GM12891 (cell line): ENCODE measurements at regions not wholly inside any gene's neighbourhood (a gene's known extent, or its start where the extent isn't known, plus 50 kb on each side); places are given as distances from the start of the nearest gene placed in this dataset.

Experiments
- DNase-seq: peaks from one replicate; pipeline ENCODE4 v3.0.0; 2011; ENCODE audit warnings: low spot score; ENCODE audit not compliant: insufficient read length
- FAIRE-seq: peaks from 2 replicates; lab custom pipeline; 2011; peaks lifted over from hg19 to GRCh38; lab: Jason Lieb, UNC
- PAX5 ChIP-seq: IDR thresholded peaks from 2 replicates; pipeline ENCODE4 v1.6.1; 2011; ENCODE audit warnings: low read length, moderate library complexity, mild to moderate bottlenecking; ENCODE audit not compliant: insufficient read depth, severe bottlenecking
- POLR2A ChIP-seq: IDR thresholded peaks from 2 replicates; pipeline ENCODE4 v1.6.1; 2011; ENCODE audit warnings: low read depth, low read length, control low read depth
- POLR2AphosphoS5 ChIP-seq: IDR thresholded peaks from 2 replicates; pipeline ENCODE4 v1.6.1; 2011; ENCODE audit warnings: low read depth, low read length, control low read depth
- POU2F2 ChIP-seq: IDR thresholded peaks from 2 replicates; pipeline ENCODE4 v1.6.1; 2011; ENCODE audit warnings: low read depth, mild to moderate bottlenecking, control low read depth, low read length, moderate library complexity
- SPI1 ChIP-seq: IDR thresholded peaks from 2 replicates; pipeline ENCODE4 v1.6.1; 2011; ENCODE audit warnings: low read depth, low read length, control low read depth
- TAF1 ChIP-seq: IDR thresholded peaks from 2 replicates; pipeline ENCODE4 v1.6.1; 2011; ENCODE audit warnings: low read depth, low read length, control low read depth

- no peak for DNase-seq
- no peak for TF ChIP-seq SPI1
- no peak for TF ChIP-seq TAF1
- no peak for TF ChIP-seq PAX5
- TF ChIP-seq POLR2AphosphoS5, result no peak
- no peak for TF ChIP-seq POU2F2
- TF ChIP-seq POLR2A, result no peak
- FAIRE-seq, result no peak
Measured at GRCh38 chr4:135354876-135355275, 1153.3 kb upstream of the PABPC4L start.

GRCh38 chr4:135353008-135353407 lies 1151.4 kb upstream of the PABPC4L start:
- FAIRE-seq, result no peak
- no peak for DNase-seq
- no peak for TF ChIP-seq POLR2AphosphoS5
- no peak for TF ChIP-seq POU2F2
- TF ChIP-seq PAX5, result no peak
- no peak for TF ChIP-seq POLR2A
- TF ChIP-seq SPI1, result no peak
- TF ChIP-seq TAF1, result no peak

DNA sequence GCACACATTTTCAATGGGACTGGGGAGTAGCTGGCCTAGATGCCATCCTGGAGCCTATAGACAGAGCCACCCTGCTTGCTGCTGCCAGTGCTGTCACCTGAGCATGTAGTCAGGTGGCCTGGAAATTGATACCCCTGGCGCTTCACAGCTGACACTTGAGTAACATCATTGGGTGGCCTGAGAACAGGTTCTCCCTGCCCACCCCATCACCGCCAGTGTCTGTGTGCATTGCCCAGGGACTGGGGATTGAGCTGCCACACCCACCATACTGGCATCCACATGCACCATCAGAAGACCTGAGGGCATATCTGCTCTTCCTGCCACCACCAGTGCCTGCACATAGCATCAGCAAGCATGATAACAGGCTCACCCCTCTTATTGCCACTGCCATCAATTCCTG lies 1142.9 kb upstream of the PABPC4L start:
- TF ChIP-seq SPI1, result no peak
- FAIRE-seq (no peak), DNase-seq (no peak)

DNA sequence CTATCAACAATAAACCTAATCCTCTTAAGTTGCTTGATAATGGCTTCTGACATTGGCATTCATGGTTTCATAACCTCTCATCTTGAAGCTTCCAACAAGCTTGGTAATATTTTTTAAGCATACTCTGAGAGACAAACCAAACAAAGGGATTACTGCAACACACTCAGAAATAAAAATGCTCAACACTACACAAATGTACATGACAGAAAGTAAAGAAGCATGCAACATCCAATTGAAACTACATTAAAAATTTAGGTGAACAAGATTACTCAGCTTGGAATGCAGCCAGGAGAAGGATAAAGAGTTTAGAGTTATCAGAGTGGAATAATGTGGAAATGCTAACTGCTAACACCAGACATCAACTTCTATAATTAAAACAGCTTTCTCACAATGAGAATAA lies 1136.6 kb upstream of the PABPC4L start:
- FAIRE-seq, result no peak
- TF ChIP-seq POLR2AphosphoS5 (no peak), POLR2A (no peak), POU2F2 (no peak), PAX5 (no peak), TAF1 (no peak), SPI1 (no peak)
- DNase-seq, result no peak

DNA sequence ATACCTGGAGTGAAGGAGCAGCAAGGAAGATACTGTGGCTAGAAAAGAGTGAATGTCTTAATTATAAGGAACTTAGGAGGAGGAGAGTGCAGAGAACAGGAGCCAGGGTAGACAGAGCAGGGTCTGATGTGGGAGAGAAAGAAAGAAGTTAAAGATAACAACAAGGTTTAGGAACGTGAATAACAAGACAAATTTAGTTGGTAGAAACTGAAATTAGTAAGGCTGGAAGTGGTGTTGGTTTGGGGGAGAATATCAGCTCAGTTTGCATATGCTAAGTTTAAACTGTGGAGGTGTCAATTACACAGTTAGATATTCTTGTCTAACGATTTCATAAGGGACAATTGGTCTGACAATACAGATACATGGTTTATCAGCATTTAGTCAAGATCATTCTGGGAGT lies 1123.7 kb upstream of the PABPC4L start:
- TF ChIP-seq SPI1, result no peak
- TF ChIP-seq POLR2A, result no peak
- no peak for TF ChIP-seq POU2F2
- TF ChIP-seq TAF1, result no peak
- no peak for TF ChIP-seq POLR2AphosphoS5
- FAIRE-seq (no peak), DNase-seq (no peak)

DNA sequence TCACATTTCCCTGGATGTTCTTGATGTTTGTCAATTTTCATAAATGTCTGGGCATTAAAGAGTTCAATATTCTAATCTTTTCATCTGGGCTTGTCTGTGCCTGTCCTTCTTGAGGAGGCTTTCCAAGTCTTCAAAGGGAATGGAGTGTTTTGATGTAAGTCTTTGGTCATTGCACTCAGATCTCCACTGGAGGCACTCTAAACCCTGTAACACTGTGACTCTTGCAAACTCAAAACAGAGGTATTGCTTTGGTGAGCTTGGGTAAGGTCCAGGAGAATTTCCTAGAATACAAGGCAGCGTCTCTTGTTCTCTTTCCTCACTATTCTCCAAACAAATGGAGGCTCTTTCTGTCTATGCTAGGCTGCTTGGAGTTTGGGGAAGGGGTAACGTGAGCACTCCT lies 1118.1 kb upstream of the PABPC4L start:
- DNase-seq, result no peak
- no peak for TF ChIP-seq SPI1
- no peak for TF ChIP-seq POLR2AphosphoS5
- no peak for FAIRE-seq

GRCh38 chr4:135316266-135316779 lies 1114.7 kb upstream of the PABPC4L start:
- DNase-seq (no peak), FAIRE-seq (no peak)
- no peak for TF ChIP-seq TAF1
- no peak for TF ChIP-seq POLR2AphosphoS5
- TF ChIP-seq POU2F2, result no peak
- no peak for TF ChIP-seq PAX5
- TF ChIP-seq SPI1, result no peak
- TF ChIP-seq POLR2A, result no peak

DNA sequence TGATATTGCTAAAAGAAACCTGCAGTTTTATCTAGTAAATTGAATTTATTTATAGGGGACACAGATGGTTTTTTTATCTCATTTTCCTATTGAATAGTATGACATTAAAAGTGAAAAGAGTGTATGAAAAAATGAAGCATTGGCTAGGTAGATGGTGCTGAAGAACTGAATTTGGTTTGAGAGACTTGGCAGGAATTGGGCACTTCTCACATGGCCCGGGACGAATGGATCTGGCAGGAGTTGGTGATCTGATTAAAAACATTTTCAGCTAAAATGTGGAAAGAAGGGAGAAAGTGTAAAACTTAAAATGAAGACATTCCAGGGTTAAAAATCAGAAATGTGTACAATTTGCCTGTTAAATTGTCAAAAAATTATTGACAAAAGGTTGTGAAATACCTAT lies 1088.5 kb upstream of the PABPC4L start:
- DNase-seq, result no peak
- no peak for FAIRE-seq
- TF ChIP-seq TAF1, result no peak

DNA sequence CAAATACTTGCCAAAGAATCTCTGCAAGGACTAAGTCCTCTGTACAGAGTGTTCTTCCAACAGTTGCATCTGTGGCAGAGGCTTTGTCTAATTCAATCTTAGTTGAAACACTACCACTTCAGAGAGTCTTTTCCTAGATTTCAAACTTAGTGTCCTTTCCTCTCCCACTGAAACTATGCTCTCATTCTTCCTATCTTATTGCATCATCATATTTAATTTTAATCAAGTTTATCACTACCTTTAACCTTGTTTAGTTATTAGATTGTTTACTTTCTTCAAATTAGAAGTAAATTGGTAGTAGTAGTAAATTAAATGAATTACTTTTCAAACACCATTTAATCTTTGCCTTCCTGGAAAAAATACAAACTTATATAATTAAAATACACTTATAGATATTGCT lies 1082.3 kb upstream of the PABPC4L start:
- DNase-seq, result no peak
- no peak for TF ChIP-seq TAF1
- TF ChIP-seq PAX5, result no peak
- no peak for TF ChIP-seq POU2F2
- TF ChIP-seq POLR2A, result no peak
- no peak for TF ChIP-seq POLR2AphosphoS5
- TF ChIP-seq SPI1, result no peak
- FAIRE-seq, result no peak

DNA sequence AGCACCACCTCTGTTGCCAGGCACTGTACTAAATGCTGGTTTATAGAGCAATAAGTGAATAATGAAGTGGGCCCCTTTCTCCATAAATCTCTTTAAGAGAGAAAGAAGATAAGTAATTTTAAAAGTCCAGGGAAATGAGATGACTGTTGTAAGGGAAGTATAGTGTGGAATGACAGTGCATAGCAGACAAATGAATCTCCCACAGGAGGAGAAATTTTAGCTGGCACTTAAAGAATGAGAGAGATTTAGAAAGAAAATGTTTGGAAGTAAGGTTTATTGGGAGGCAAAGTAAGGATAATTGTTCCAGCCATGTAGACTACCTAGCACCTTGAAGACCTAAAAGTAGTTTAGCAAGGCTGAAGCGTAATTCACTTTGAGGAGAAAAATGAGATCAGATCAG lies 1081.1 kb upstream of the PABPC4L start:
- DNase-seq, result no peak
- TF ChIP-seq PAX5 (no peak), SPI1 (no peak), POLR2AphosphoS5 (no peak), POLR2A (no peak), TAF1 (no peak), POU2F2 (no peak)
- no peak for FAIRE-seq

DNA sequence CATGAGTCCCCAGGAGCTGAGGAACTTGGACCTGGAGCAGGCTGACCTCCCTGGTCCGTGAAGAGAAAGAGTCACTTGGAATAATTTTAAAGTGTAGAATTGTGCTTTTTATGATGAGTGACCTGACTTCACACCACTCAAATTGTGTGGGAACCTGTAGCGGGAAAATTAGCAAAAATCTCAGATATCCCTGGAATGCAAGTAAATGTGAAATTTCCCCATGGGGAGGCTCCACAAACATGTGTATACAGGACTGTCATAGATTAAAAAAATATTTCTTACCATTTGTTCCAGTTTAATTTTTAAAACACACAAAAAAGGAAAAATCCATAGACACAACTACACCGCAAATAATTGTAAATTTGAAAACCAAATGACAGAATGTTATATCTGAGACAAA lies 1079.6 kb upstream of the PABPC4L start:
- no peak for TF ChIP-seq POLR2A
- no peak for TF ChIP-seq SPI1
- no peak for TF ChIP-seq POLR2AphosphoS5
- TF ChIP-seq PAX5, result no peak
- no peak for TF ChIP-seq POU2F2
- no peak for TF ChIP-seq TAF1
- FAIRE-seq (no peak), DNase-seq (no peak)

DNA sequence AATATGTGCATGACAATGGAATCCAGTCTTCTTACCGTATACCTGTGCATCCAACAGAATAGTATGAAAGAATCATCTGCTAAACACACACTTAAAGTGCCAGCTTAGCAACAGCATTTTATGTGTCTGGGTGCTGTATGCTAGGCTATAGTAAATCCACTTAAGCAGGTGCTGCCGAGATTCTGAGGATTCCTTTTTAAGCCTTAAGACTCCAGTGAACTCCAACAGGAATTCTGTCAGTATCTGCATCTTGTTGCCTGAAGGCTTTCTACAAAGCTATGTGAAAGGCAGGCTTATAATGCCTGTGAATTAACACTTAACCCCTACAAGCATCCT lies 1076.4 kb upstream of the PABPC4L start:
- TF ChIP-seq POLR2AphosphoS5 (no peak), PAX5 (no peak), POU2F2 (no peak), TAF1 (no peak), SPI1 (no peak), POLR2A (no peak)
- no peak for DNase-seq
- no peak for FAIRE-seq
